H1 (cell line): ENCODE measurements at regions not wholly inside any gene's neighbourhood (a gene's known extent, or its start where the extent isn't known, plus 50 kb on each side); places are given as distances from the start of the nearest gene placed in this dataset.

Experiments
- CTCF ChIA-PET: fragments of 300-600 bp; sonication (Branson Sonifier 250); formaldehyde crosslinking; loops from one replicate; lab custom pipeline; 2021; ENCODE audit not compliant: partially characterized antibody; lab: Charles Lee
- POLR2A ChIA-PET: fragments of 300-600 bp; sonication (Branson Sonifier 250); formaldehyde crosslinking; loops from one replicate; lab custom pipeline; 2021; ENCODE audit warnings: inconsistent platforms; ENCODE audit not compliant: partially characterized antibody; lab: Charles Lee
- DNase-seq, 2 experiments: peaks; one replicate each; pipeline versions ENCODE4 v3.0.0 to v3.0.0-alpha.2; 2010 to 2022; ENCODE audit warnings: low spot score in 2 of 2, low read depth in 1 of 2, mixed read lengths in 1 of 2
- FAIRE-seq: peaks from 2 replicates; lab custom pipeline; 2011; peaks lifted over from hg19 to GRCh38; lab: Jason Lieb, UNC
- H2AFZ ChIP-seq: 2 replicates; pipeline ENCODE4 v1.8.1; 2012; ENCODE audit warnings: low read length, inconsistent platforms
- H2AK5ac ChIP-seq: 2 replicates; pipeline ENCODE4 v1.6.1; 2013; ENCODE audit warnings: low read depth, low read length
- H2BK120ac ChIP-seq: replicated peaks from 2 replicates; pipeline ENCODE3; 2013; ENCODE audit warnings: low read depth, low read length, inconsistent platforms
- H2BK12ac ChIP-seq: 2 replicates; pipeline ENCODE4 v1.6.1; 2013; ENCODE audit warnings: low read depth, low read length
- H2BK15ac ChIP-seq: 2 replicates; pipeline ENCODE4 v1.6.1; 2013; ENCODE audit warnings: low read length
- H2BK20ac ChIP-seq: 2 replicates; pipeline ENCODE4 v1.6.1; 2013; ENCODE audit warnings: low read length
- H2BK5ac ChIP-seq: 2 replicates; pipeline ENCODE4 v1.6.1; 2013; ENCODE audit warnings: low read depth, low read length
- H3K14ac ChIP-seq: 2 replicates; pipeline ENCODE4 v1.6.1; 2013; ENCODE audit warnings: inconsistent platforms; ENCODE audit not compliant: insufficient read length
- H3K18ac ChIP-seq: 2 replicates; pipeline ENCODE4 v1.6.1; 2013; ENCODE audit warnings: low read length; ENCODE audit errors: extremely low read depth
- H3K23ac ChIP-seq: 2 replicates; pipeline ENCODE4 v1.6.1; 2013; ENCODE audit warnings: inconsistent platforms; ENCODE audit not compliant: insufficient read length
- H3K23me2 ChIP-seq: 2 replicates; pipeline ENCODE4 v1.6.1; 2013; ENCODE audit warnings: low read depth, low read length
- H3K27ac ChIP-seq: 2 replicates; pipeline ENCODE4 v1.6.1; 2011; ENCODE audit warnings: low read depth, low read length, inconsistent platforms
- H3K27me3 ChIP-seq, 4 experiments: replicated peaks in 1 of 4; 1 replicate in 1 of 4; 2 replicates in 3 of 4; pipeline versions ENCODE4 v1.6.1 to v1.8.1; 2011 to 2013; ENCODE audit warnings: low read length in 3 of 4, mild to moderate bottlenecking in 3 of 4, inconsistent platforms in 2 of 4, mixed read lengths in 2 of 4, moderate library complexity in 1 of 4; ENCODE audit not compliant: control insufficient read depth in 3 of 4, insufficient read depth in 3 of 4; ENCODE audit errors: extremely low read depth in 1 of 4
- H3K36me3 ChIP-seq, 4 experiments: 2 replicates each; pipeline versions ENCODE4 v1.6.1 to v1.8.1; 2011 to 2013; ENCODE audit warnings: mild to moderate bottlenecking in 4 of 4, low read length in 3 of 4, moderate library complexity in 2 of 4, control low read depth in 1 of 4, inconsistent platforms in 1 of 4; ENCODE audit not compliant: insufficient read depth in 4 of 4, control insufficient read depth in 2 of 4
- H3K4ac ChIP-seq: replicated peaks from 2 replicates; pipeline ENCODE3; 2013; ENCODE audit warnings: low read length, low read depth, mixed read lengths, inconsistent platforms; ENCODE audit not compliant: insufficient read length
- H3K4me1 ChIP-seq, 4 experiments: replicated peaks in 1 of 4; 1 replicate in 1 of 4; 2 replicates in 3 of 4; pipeline versions ENCODE4 v1.6.1 to v1.8.1; 2011 to 2013; ENCODE audit warnings: low read length in 3 of 4, inconsistent platforms in 2 of 4, mixed read lengths in 1 of 4; ENCODE audit not compliant: insufficient read depth in 4 of 4, control insufficient read depth in 3 of 4
- H3K4me2 ChIP-seq, 2 experiments: 2 replicates each; pipeline versions ENCODE4 v1.6.1 to v1.8.1; 2011 to 2013; ENCODE audit warnings: low read depth in 2 of 2, low read length in 2 of 2, control low read depth in 1 of 2, inconsistent platforms in 1 of 2, mild to moderate bottlenecking in 1 of 2; ENCODE audit not compliant: insufficient read depth in 1 of 2
- H3K4me3 ChIP-seq, 4 experiments: fragments of 200-600, 300-600 bp in 1 of 4; sonication (generic), shearing (Covaris generic), sonication (Bioruptor Twin) in 1 of 4; 2 replicates each; pipeline versions ENCODE4 v1.5.1 to v1.8.1; 2011 to 2016; ENCODE audit warnings: low read length in 4 of 4, low read depth in 3 of 4, control low read depth in 2 of 4, inconsistent platforms in 2 of 4, mild to moderate bottlenecking in 2 of 4, mixed read lengths in 1 of 4, moderate library complexity in 1 of 4; ENCODE audit not compliant: insufficient read depth in 2 of 4; ENCODE audit errors: extremely low read depth in 1 of 4
- H3K56ac ChIP-seq: replicated peaks from 2 replicates; pipeline ENCODE3; 2013; ENCODE audit warnings: low read depth, mild to moderate bottlenecking, mixed read lengths, low read length, inconsistent platforms; ENCODE audit not compliant: insufficient read length
- H3K79me1 ChIP-seq: 2 replicates; pipeline ENCODE4 v1.6.1; 2013; ENCODE audit warnings: low read depth, low read length, control low read depth
- H3K79me2 ChIP-seq, 2 experiments: 2 replicates each; pipeline versions ENCODE4 v1.6.1 to v1.8.1; 2012 to 2013; ENCODE audit warnings: low read length in 2 of 2, mild to moderate bottlenecking in 2 of 2, inconsistent platforms in 1 of 2; ENCODE audit not compliant: insufficient read depth in 2 of 2, control insufficient read depth in 1 of 2
- H3K9ac ChIP-seq, 4 experiments: replicated peaks in 1 of 4; 1 replicate in 1 of 4; 2 replicates in 3 of 4; pipeline versions ENCODE4 v1.6.1 to v1.8.1; 2011 to 2013; ENCODE audit warnings: low read depth in 3 of 4, low read length in 3 of 4, control low read depth in 2 of 4, mild to moderate bottlenecking in 2 of 4, moderate library complexity in 2 of 4, inconsistent platforms in 1 of 4; ENCODE audit errors: extremely low read depth in 1 of 4
- H3K9me3 ChIP-seq, 2 experiments: 2 replicates each; pipeline versions ENCODE4 v1.6.1 to v1.8.1; 2012 to 2013; ENCODE audit warnings: mild to moderate bottlenecking in 2 of 2, moderate library complexity in 2 of 2, control low read depth in 1 of 2, inconsistent platforms in 1 of 2, low read depth in 1 of 2, low read length in 1 of 2, mixed read lengths in 1 of 2; ENCODE audit not compliant: insufficient read depth in 2 of 2
- H4K20me1 ChIP-seq, 2 experiments: replicated peaks in 1 of 2; 2 replicates each; pipeline versions ENCODE3 to v1.8.1; 2011 to 2013; ENCODE audit warnings: inconsistent platforms in 2 of 2, low read length in 2 of 2, mild to moderate bottlenecking in 1 of 2; ENCODE audit not compliant: insufficient read depth in 2 of 2, control insufficient read depth in 1 of 2
- H4K5ac ChIP-seq: 2 replicates; pipeline ENCODE4 v1.6.1; 2013; ENCODE audit warnings: low read length, low read depth, mixed read lengths, inconsistent platforms; ENCODE audit not compliant: insufficient read length
- H4K8ac ChIP-seq: 2 replicates; pipeline ENCODE4 v1.8.0; 2013; ENCODE audit warnings: mild to moderate bottlenecking, moderate library complexity, low read length, inconsistent platforms; ENCODE audit not compliant: insufficient read depth; ENCODE audit errors: extremely low read depth
- H4K91ac ChIP-seq: replicated peaks from 2 replicates; pipeline ENCODE3; 2013; ENCODE audit warnings: low read length, mixed read lengths, inconsistent platforms; ENCODE audit not compliant: insufficient read length
- BCL11A ChIP-seq, 2 experiments: IDR thresholded peaks; one replicate each; pipeline ENCODE4 v1.6.1; 2011; ENCODE audit warnings: low read depth in 2 of 2, low read length in 2 of 2, mild to moderate bottlenecking in 2 of 2
- BRCA1 ChIP-seq: IDR thresholded peaks from 2 replicates; pipeline ENCODE4 v1.6.1; 2012; ENCODE audit warnings: low read depth, low read length, improper control_type of control experiment
- EGR1 ChIP-seq: IDR thresholded peaks from 2 replicates; pipeline ENCODE4 v1.6.1; 2011; ENCODE audit warnings: low read depth, low read length, borderline replicate concordance
- RAD21 ChIP-seq, 2 experiments: IDR thresholded peaks in 1 of 2; conservative IDR thresholded peaks in 1 of 2; 2 replicates each; pipeline ENCODE4 v1.6.1; 2011; ENCODE audit warnings: low read depth in 2 of 2, low read length in 2 of 2, improper control_type of control experiment in 1 of 2, inconsistent platforms in 1 of 2, mild to moderate bottlenecking in 1 of 2, moderate library complexity in 1 of 2
- RNF2 ChIP-seq: fragments of 200-900, 300-1000 bp; sonication (generic); IDR thresholded peaks from 2 replicates; pipeline ENCODE4 v1.7.1; 2016; ENCODE audit warnings: borderline replicate concordance, low read depth, mild to moderate bottlenecking, antibody characterized with exemption, low read length; ENCODE audit not compliant: poor library complexity, severe bottlenecking; ENCODE audit errors: missing control alignments
- SAP30 ChIP-seq: fragments of 300-600 bp; sonication (generic); IDR thresholded peaks from 2 replicates; pipeline ENCODE4 v1.7.1; 2012; ENCODE audit warnings: low read length, moderate library complexity, mild to moderate bottlenecking, inconsistent platforms; ENCODE audit not compliant: insufficient read depth, insufficient replicate concordance
- SP2 ChIP-seq: IDR thresholded peaks from 2 replicates; pipeline ENCODE4 v1.6.1; 2012; ENCODE audit warnings: mild to moderate bottlenecking, low read length, inconsistent platforms
- ZNF274 ChIP-seq: IDR thresholded peaks from 2 replicates; pipeline ENCODE4 v1.7.0; 2012; ENCODE audit warnings: low read length, borderline replicate concordance; ENCODE audit errors: extremely low read depth
- WGBS, 2 experiments: shearing (Covaris generic) in 1 of 2; methylation state at CpG; one replicate each; pipeline versions ENCODE4 v1.1.6 to v1.1.7; 2013 to 2015; ENCODE audit warnings: low lambda C conversion rate in 2 of 2, mixed read lengths in 2 of 2, inconsistent platforms in 1 of 2, low coverage in 1 of 2, missing lambda C conversion rate in 1 of 2; ENCODE audit not compliant: insufficient replicate concordance in 2 of 2, insufficient coverage in 1 of 2, insufficient read length in 1 of 2; ENCODE audit errors: extremely low coverage in 1 of 2, missing lambda C conversion rate in 1 of 2; 5-methylcytosine and 5-hydroxymethylcytosine counted together
- TF ChIP-seq, protein P1 (sequence below), 3 experiments: IDR thresholded peaks; 1 replicate in 2 of 3; 2 replicates in 1 of 3; pipeline versions ENCODE4 v1.5.1 to v1.6.1; 2011; ENCODE audit warnings: low read length in 3 of 3, mild to moderate bottlenecking in 3 of 3, inconsistent platforms in 2 of 3, low read depth in 1 of 3, moderate library complexity in 1 of 3; ENCODE audit not compliant: insufficient read depth in 1 of 3; ENCODE audit errors: control extremely low read depth in 1 of 3

DNA sequence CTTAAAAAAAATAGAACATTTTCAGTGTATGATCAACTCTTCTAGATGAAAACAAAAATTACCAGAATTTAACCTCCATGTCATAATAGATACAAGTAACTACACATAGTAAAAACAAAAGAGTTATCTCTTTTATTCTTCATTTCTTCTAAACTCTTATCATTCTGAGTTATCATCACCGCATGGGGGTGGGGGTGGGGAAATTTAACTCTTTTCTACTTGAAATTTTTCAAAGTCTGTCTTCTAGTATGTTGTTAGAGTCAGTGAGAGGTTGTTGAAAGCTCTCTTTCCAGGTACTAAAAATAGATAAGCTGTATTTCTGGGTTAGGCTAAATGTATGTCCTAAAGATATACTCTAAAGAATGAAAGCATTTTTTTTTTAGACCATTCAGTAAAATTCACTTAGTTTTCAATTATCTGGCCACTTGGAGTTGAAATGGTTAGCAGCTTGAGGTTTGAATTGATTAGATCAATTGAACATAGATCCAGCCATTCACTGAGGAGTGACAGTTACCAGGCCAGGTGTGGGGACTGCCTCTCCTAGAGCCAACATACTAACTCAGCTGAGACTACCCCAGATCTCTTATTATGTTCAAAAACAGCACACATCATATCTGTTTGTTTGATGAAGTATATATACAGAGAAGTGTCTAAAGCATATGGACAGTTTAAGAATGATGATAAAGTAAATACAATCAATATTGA lies 220.7 kb downstream of the IKZF2 start:
- Histone ChIP-seq H2BK12ac (no peak overlapping the region), H2BK20ac (no peak overlapping the region), H3K27me3 (no peaks in the 10 kb centered on the region), H2BK5ac (no peak overlapping the region), H3K9me3 (no peaks in the 10 kb centered on the region), H2AK5ac (no peak overlapping the region), H3K18ac (no peak overlapping the region), H2BK15ac (no peak overlapping the region), H2AFZ (no peak overlapping the region), H3K23me2 (no peaks in the 10 kb centered on the region), H3K36me3 (no peaks in the 10 kb centered on the region), H3K27ac (no peak overlapping the region), H3K4ac (no peak overlapping the region), H3K14ac (no peak overlapping the region), H3K4me3 (no peak overlapping the region), H3K4me2 (no peak overlapping the region), H3K9ac (no peak overlapping the region), H2BK120ac (no peak overlapping the region), H4K91ac (no peak overlapping the region), H3K79me1 (no peaks in the 10 kb centered on the region), H3K56ac (no peak overlapping the region), H3K4me1 (no peaks in the 10 kb centered on the region), H4K8ac (no peak overlapping the region), H4K20me1 (no peaks in the 10 kb centered on the region), H4K5ac (no peak overlapping the region), H3K23ac (no peak overlapping the region), H3K79me2 (no peaks in the 10 kb centered on the region)
- POLR2A ChIA-PET: interaction anchor here (0.6 kb wide), 1 partner anchor 278 kb away, joined by 3 read pairs; no protein-coding TSS in a partner anchor
- CTCF ChIA-PET: interaction anchor here (0.7 to 1.6 kb wide), 2 partner anchors 11 to 39 kb away, joined by 3 read pairs; no protein-coding TSS in a partner anchor
- 100% methylated on average over 1 of the region's 1 CpG; no CpG with 5 or more reads in 1 of the 2 experiments for WGBS, 2 experiments
- DNase-seq (no peak), FAIRE-seq (no peak)
- no peak for TF ChIP-seq RNF2
- TF ChIP-seq SAP30: no peak
- TF ChIP-seq, protein P1, sequence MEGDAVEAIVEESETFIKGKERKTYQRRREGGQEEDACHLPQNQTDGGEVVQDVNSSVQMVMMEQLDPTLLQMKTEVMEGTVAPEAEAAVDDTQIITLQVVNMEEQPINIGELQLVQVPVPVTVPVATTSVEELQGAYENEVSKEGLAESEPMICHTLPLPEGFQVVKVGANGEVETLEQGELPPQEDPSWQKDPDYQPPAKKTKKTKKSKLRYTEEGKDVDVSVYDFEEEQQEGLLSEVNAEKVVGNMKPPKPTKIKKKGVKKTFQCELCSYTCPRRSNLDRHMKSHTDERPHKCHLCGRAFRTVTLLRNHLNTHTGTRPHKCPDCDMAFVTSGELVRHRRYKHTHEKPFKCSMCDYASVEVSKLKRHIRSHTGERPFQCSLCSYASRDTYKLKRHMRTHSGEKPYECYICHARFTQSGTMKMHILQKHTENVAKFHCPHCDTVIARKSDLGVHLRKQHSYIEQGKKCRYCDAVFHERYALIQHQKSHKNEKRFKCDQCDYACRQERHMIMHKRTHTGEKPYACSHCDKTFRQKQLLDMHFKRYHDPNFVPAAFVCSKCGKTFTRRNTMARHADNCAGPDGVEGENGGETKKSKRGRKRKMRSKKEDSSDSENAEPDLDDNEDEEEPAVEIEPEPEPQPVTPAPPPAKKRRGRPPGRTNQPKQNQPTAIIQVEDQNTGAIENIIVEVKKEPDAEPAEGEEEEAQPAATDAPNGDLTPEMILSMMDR (IDR thresholded peaks at IDR 0.05; ENCODE audit: control extremely low read depth in 1 of 3, insufficient read depth in 1 of 3, low read depth in 1 of 3, low read length in 3 of 3): no peak
- no peak for TF ChIP-seq SP2
- TF ChIP-seq BCL11A (IDR thresholded peaks at IDR 0.05; ENCODE audit: low read depth in 2 of 2, low read length in 2 of 2): no peak
- no peak for TF ChIP-seq ZNF274
- TF ChIP-seq BRCA1: no peak
- TF ChIP-seq EGR1: no peak
- TF ChIP-seq RAD21 (IDR thresholded peaks at IDR 0.05 in 1 of 2, conservative IDR thresholded peaks at IDR 0.05 in 1 of 2; ENCODE audit: low read depth in 2 of 2, low read length in 2 of 2): no peak
